PC-3 (cell line): ENCODE measurements at regions not wholly inside any gene's neighbourhood (a gene's known extent, or its start where the extent isn't known, plus 50 kb on each side); places are given as distances from the start of the nearest gene placed in this dataset.

Experiments used
- ATAC-seq: fragments of 200-7000 bp; cut with Tn5 transposase; 2 replicates; pipeline ENCODE4 v1.9.1; 2020; ENCODE audit warnings: mild to moderate bottlenecking, moderate library complexity
- BruUV-seq: library from RNA; stranded (reverse); fragments of 400-500 nt; replicated peaks from 2 replicates; lab custom pipeline; 2021; lab: Mats Ljungman, UMichigan
- CTCF ChIA-PET: fragments of 300-600 bp; sonication (Branson Sonifier 250); formaldehyde crosslinking; loops from one replicate; lab custom pipeline; 2022; ENCODE audit warnings: antibody characterized with exemption; lab: Charles Lee
- POLR2A ChIA-PET: fragments of 300-600 bp; sonication (Branson Sonifier 250); formaldehyde crosslinking; loops from one replicate; lab custom pipeline; 2022; ENCODE audit warnings: antibody characterized with exemption; ENCODE audit not compliant: unreplicated experiment; lab: Charles Lee
- DNase-seq: peaks from one replicate; pipeline ENCODE4 v3.0.0-alpha.2; 2015
- H2AFZ ChIP-seq: fragments of 300-600 bp; sonication (generic); 2 replicates; pipeline ENCODE4 v1.6.0; 2016; ENCODE audit warnings: antibody characterized with exemption, low read length
- H3F3A ChIP-seq: fragments of 300-600 bp; sonication (generic); one replicate; pipeline ENCODE4 v1.6.0; 2017; ENCODE audit warnings: antibody characterized with exemption, low read length, control low read depth, mild to moderate bottlenecking; ENCODE audit not compliant: unreplicated experiment
- H3K27ac ChIP-seq: fragments of 300-600 bp; sonication (generic); 2 replicates; pipeline ENCODE4 v1.5.1; 2016; ENCODE audit warnings: mild to moderate bottlenecking, low read length
- H3K27me3 ChIP-seq: fragments of 300-600 bp; sonication (generic); 2 replicates; pipeline ENCODE4 v1.6.1; 2016; ENCODE audit warnings: low read length, mixed read lengths
- H3K36me3 ChIP-seq: fragments of 300-600 bp; sonication (generic); 2 replicates; pipeline ENCODE4 v1.6.1; 2016; ENCODE audit warnings: low read depth, mixed run types, low read length, mixed read lengths
- H3K4me1 ChIP-seq: fragments of 300-600 bp; sonication (generic); 2 replicates; pipeline ENCODE4 v1.5.1; 2016; ENCODE audit warnings: low read length; ENCODE audit not compliant: insufficient read depth
- H3K4me2 ChIP-seq: fragments of 300-600 bp; sonication (generic); 2 replicates; pipeline ENCODE4 v1.6.0; 2016; ENCODE audit warnings: low read length
- H3K4me3 ChIP-seq: fragments of 300-600 bp; sonication (generic); 2 replicates; pipeline ENCODE4 v1.5.1; 2016; ENCODE audit warnings: mild to moderate bottlenecking, low read length, mixed read lengths
- H3K79me2 ChIP-seq: fragments of 300-600 bp; sonication (generic); 2 replicates; pipeline ENCODE4 v1.6.1; 2017; ENCODE audit warnings: low read length, mixed read lengths
- H3K9ac ChIP-seq: fragments of 300-600 bp; sonication (generic); 2 replicates; pipeline ENCODE4 v1.6.0; 2016; ENCODE audit warnings: mild to moderate bottlenecking, low read length
- H3K9me2 ChIP-seq: fragments of 300-600 bp; sonication (generic); replicated peaks from 2 replicates; pipeline ENCODE4 v1.6.1; 2016; ENCODE audit warnings: mixed run types, low read length, mixed read lengths
- H3K9me3 ChIP-seq: fragments of 300-600 bp; sonication (generic); 2 replicates; pipeline ENCODE4 v1.6.1; 2016; ENCODE audit warnings: low read length, mixed read lengths
- H4K20me1 ChIP-seq: fragments of 300-600 bp; sonication (generic); 2 replicates; pipeline ENCODE4 v1.6.1; 2016; ENCODE audit warnings: low read length, mixed read lengths
- EZH2 ChIP-seq: fragments of 300-600 bp; sonication (generic); IDR thresholded peaks from one replicate; pipeline ENCODE4 v1.6.1; 2017; ENCODE audit warnings: antibody characterized with exemption, mild to moderate bottlenecking, low read length; ENCODE audit not compliant: unreplicated experiment
- EZH2phosphoT487 ChIP-seq: fragments of 300-600 bp; sonication (generic); IDR thresholded peaks from 2 replicates; pipeline ENCODE4 v1.6.1; 2018; ENCODE audit warnings: mild to moderate bottlenecking, antibody characterized with exemption, low read length, borderline replicate concordance
- intact Hi-C: fragments of 100-400 bp; cut with micrococcal nuclease; formaldehyde crosslinking; loops from 2 replicates; pipeline ENCODE4 v1.9.0; 2023
- TF ChIP-seq, protein P1 (sequence below): fragments of 300-600 bp; sonication (generic); conservative IDR thresholded peaks from 2 replicates; pipeline ENCODE4 v1.5.1; 2017; ENCODE audit warnings: antibody characterized with exemption, low read depth, mild to moderate bottlenecking, low read length

DNA sequence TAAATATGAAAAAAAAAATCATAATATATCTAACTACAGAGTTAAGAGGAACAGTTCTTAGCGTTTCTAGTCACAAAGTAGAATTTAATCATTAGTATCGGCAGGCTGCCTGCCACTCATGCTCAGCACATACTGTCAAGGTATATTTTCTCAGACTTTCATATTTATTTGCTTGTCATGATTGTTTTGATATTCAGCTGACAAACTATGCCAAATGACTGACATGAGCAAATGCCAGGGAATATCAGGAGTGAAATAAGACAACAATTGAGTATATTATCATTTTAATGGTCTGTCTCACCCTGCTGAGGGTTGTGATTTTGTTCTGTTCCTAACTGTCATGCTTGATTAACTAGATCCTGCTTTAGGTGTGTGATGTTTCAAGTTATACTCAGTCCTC is 395.0 kb upstream of the SPOCK3 start:
- Histone ChIP-seq H3F3A (no peaks in the 10 kb centered on the region), H3K27ac (no peak overlapping the region), H3K4me3 (no peak overlapping the region), H3K9me2 (no peaks in the 10 kb centered on the region), H4K20me1 (no peaks in the 10 kb centered on the region), H3K9me3 (no peaks in the 10 kb centered on the region), H3K79me2 (no peaks in the 10 kb centered on the region), H3K9ac (no peak overlapping the region), H3K4me2 (no peak overlapping the region), H3K27me3 (no peaks in the 10 kb centered on the region), H3K36me3 (no peaks in the 10 kb centered on the region), H3K4me1 (no peaks in the 10 kb centered on the region), H2AFZ (no peak overlapping the region)
- intact Hi-C loops = loop anchor here (10.0 kb wide), 1 partner anchor 356 kb away; no protein-coding TSS in a partner anchor
- TF ChIP-seq, protein P1, sequence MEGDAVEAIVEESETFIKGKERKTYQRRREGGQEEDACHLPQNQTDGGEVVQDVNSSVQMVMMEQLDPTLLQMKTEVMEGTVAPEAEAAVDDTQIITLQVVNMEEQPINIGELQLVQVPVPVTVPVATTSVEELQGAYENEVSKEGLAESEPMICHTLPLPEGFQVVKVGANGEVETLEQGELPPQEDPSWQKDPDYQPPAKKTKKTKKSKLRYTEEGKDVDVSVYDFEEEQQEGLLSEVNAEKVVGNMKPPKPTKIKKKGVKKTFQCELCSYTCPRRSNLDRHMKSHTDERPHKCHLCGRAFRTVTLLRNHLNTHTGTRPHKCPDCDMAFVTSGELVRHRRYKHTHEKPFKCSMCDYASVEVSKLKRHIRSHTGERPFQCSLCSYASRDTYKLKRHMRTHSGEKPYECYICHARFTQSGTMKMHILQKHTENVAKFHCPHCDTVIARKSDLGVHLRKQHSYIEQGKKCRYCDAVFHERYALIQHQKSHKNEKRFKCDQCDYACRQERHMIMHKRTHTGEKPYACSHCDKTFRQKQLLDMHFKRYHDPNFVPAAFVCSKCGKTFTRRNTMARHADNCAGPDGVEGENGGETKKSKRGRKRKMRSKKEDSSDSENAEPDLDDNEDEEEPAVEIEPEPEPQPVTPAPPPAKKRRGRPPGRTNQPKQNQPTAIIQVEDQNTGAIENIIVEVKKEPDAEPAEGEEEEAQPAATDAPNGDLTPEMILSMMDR = no peak
- TF ChIP-seq EZH2 (no peak), EZH2phosphoT487 (no peak)
- BruUV-seq = no TSS peak
- POLR2A ChIA-PET = no interaction called here
- no peak for DNase-seq
- CTCF ChIA-PET = no interaction called here
- no peak for ATAC-seq

GRCh38 chr4:167642250-167642649 is 408.0 kb upstream of the SPOCK3 start:
- no TSS peak for BruUV-seq
- POLR2A ChIA-PET = no interaction called here
- TF ChIP-seq EZH2phosphoT487 (no peak), EZH2 (no peak)
- TF ChIP-seq, protein P1 = no peak
- Histone ChIP-seq H3K27me3 (no peaks in the 10 kb centered on the region), H3K4me2 (no peak overlapping the region), H3K4me3 (no peak overlapping the region), H3K79me2 (no peaks in the 10 kb centered on the region), H3F3A (no peaks in the 10 kb centered on the region), H3K9ac (no peak overlapping the region), H2AFZ (no peak overlapping the region), H3K9me3 (no peaks in the 10 kb centered on the region), H3K9me2 (no peaks in the 10 kb centered on the region), H3K4me1 (no peaks in the 10 kb centered on the region), H3K36me3 (no peaks in the 10 kb centered on the region), H3K27ac (no peak overlapping the region), H4K20me1 (no peaks in the 10 kb centered on the region)
- intact Hi-C loops = no loop called here
- no peak for DNase-seq
- no peak for ATAC-seq
- CTCF ChIA-PET = no interaction called here

- ChIA-PET POLR2A (no interaction called here), CTCF (no interaction called here)
- ATAC-seq = no peak
- Histone ChIP-seq H3K79me2 (no peaks in the 10 kb centered on the region), H3K9me3 (no peaks in the 10 kb centered on the region), H3K9ac (no peak overlapping the region), H3K4me2 (no peak overlapping the region), H2AFZ (no peak overlapping the region), H3K36me3 (no peaks in the 10 kb centered on the region), H3K9me2 (no peaks in the 10 kb centered on the region), H4K20me1 (no peaks in the 10 kb centered on the region), H3K27me3 (no peaks in the 10 kb centered on the region), H3K4me3 (no peak overlapping the region), H3K27ac (no peak overlapping the region), H3F3A (no peaks in the 10 kb centered on the region), H3K4me1 (no peaks in the 10 kb centered on the region)
- intact Hi-C loops = no loop called here
- TF ChIP-seq EZH2 (no peak), EZH2phosphoT487 (no peak)
- TF ChIP-seq, protein P1 = no peak
- DNase-seq = no peak
- BruUV-seq = no TSS peak
Observed at GRCh38 chr4:167645358-167645757, 411.1 kb upstream of the SPOCK3 start.
